ENCODE measurements at regions not wholly inside any gene's neighbourhood (a gene's known extent, or its start where the extent isn't known, plus 50 kb on each side); places are given as distances from the start of the nearest gene placed in this dataset.
"Not testable (repeated sequence)": the region's sequence is repeated elsewhere in the genome, so short reads cannot be mapped to it uniquely, and the experiment has no call there.

DNA sequence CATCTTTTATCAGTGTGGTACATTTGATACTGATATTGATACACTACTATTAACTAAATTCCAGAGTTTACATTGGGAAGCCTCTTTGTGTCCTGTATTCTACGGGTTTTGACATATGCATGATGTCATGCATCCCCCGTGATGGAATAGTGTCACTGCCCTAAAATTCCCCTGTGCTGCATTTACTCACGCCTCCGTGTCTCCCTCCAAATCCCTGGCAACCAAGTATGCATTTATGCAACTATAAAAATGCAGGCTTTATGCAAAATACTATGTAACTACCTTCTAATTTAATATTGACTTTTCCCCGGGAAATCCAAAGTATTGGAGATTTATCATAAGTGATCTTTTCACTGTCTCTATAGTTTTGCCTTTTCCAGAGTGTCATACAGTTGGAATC lies 453.7 kb upstream of the RUNX1 start (continued):
- no peak for TF ChIP-seq NRF1 (IDR thresholded peaks at IDR 0.05; ENCODE audit: low read depth, low read length)
- no peak for TF ChIP-seq RXRA (IDR thresholded peaks at IDR 0.05; ENCODE audit: borderline replicate concordance, low read depth)
- no peak for TF ChIP-seq ZBTB33 (IDR thresholded peaks at IDR 0.05; ENCODE audit: borderline replicate concordance, low read depth)
- no peak for TF ChIP-seq MXI1 (IDR thresholded peaks at IDR 0.05; ENCODE audit: low read depth, low read length)
- no peak for TF ChIP-seq MEF2A (IDR thresholded peaks at IDR 0.05; ENCODE audit: borderline replicate concordance, low read depth)
- TF ChIP-seq, protein P1, sequence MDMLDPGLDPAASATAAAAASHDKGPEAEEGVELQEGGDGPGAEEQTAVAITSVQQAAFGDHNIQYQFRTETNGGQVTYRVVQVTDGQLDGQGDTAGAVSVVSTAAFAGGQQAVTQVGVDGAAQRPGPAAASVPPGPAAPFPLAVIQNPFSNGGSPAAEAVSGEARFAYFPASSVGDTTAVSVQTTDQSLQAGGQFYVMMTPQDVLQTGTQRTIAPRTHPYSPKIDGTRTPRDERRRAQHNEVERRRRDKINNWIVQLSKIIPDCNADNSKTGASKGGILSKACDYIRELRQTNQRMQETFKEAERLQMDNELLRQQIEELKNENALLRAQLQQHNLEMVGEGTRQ (IDR thresholded peaks at IDR 0.05; ENCODE audit: borderline replicate concordance, low read depth, low read length) = no peak

- H3K4me3 ChIP-seq (ENCODE audit: low read depth in 2 of 2, low read length in 1 of 2); H3K27me3 ChIP-seq (ENCODE audit: insufficient read depth); H3K36me3 ChIP-seq (replicated peaks in 1 of 2; ENCODE audit: control insufficient read depth in 1 of 2, insufficient read depth in 2 of 2, low read length in 1 of 2); H4K20me1 ChIP-seq (ENCODE audit: insufficient read depth); H3K4me2 ChIP-seq; DNase-seq; H3K9me3 ChIP-seq; H2AFZ ChIP-seq (ENCODE audit: low read depth); H3K27ac ChIP-seq (ENCODE audit: low read depth in 2 of 2, low read length in 1 of 2); H3K79me2 ChIP-seq (ENCODE audit: insufficient read depth); H3K9ac ChIP-seq; POLR2A ChIA-PET; H3F3A ChIP-seq (replicated peaks; ENCODE audit: insufficient read depth); CTCF ChIA-PET; H3K9me2 ChIP-seq; H3K4me1 ChIP-seq (ENCODE audit: control insufficient read depth in 1 of 2, insufficient read depth in 2 of 2, low read depth in 1 of 2, low read length in 1 of 2): not testable (repeated sequence)
- 25% methylated on average over 3 of the region's 7 CpGs for WGBS (ENCODE audit: low lambda C conversion rate)
These were observed 448.4 kb upstream of the RUNX1 start for GRCh38 chr21:35497522-35497921.

DNA sequence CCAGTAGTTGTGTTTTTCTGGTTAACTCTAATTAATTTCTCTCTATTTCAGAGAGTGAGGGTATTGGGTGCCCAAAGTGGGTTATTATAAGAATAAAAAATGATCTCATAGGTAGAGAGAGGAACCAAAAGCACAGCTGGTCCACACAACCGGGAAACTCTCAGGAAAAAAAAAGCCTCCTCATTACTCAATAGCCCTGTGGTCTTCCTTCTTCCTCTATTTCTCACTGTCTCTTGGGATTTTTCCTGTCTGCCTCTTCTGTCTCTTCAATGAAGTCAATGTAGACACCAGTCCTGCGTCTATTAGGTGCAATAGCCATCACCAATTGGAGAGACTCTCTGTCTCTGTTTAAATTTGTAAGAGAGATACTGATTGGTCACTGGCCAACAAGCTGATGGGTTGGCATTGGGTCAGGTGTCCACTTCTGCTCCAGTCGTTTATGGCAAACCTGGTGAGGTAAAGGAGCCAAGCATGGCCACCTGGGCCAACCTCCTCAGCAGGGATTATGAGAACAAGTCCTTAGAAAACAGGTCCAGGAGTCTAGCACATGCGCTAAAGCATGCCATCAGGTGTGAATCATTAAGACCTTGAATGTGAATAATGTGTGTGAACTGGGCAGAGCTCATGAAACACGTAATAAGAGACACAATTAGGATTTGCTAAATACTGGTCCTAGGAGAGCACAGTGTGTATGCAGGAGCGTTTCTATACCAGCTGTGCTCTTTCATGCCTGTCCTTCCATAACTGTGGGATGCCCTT lies 443.0 kb upstream of the RUNX1 start:
- no peaks in the 10 kb centered on the region for H3K4me1 ChIP-seq (ENCODE audit: control insufficient read depth in 1 of 2, insufficient read depth in 2 of 2, low read depth in 1 of 2, low read length in 1 of 2)
- no peaks in the 10 kb centered on the region for H3K79me2 ChIP-seq (ENCODE audit: insufficient read depth)
- no peaks in the 10 kb centered on the region for H3K36me3 ChIP-seq (replicated peaks in 1 of 2; ENCODE audit: control insufficient read depth in 1 of 2, insufficient read depth in 2 of 2, low read length in 1 of 2)
- no peak for DNase-seq
- 9% methylated on average over 6 of the region's 6 CpGs for WGBS (ENCODE audit: low lambda C conversion rate)
- POLR2A ChIA-PET = no interaction called here
- no peaks in the 10 kb centered on the region for H3K9me3 ChIP-seq
- H3K9ac ChIP-seq = no peak overlapping the region
- no peak for TF ChIP-seq REST (IDR thresholded peaks at IDR 0.05; ENCODE audit: low read depth, low read length)
- TF ChIP-seq POLR2AphosphoS5 (IDR thresholded peaks at IDR 0.05; ENCODE audit: low read depth, low read length) = no peak
- no peaks in the 10 kb centered on the region for H4K20me1 ChIP-seq (ENCODE audit: insufficient read depth)
- H3K4me3 ChIP-seq (ENCODE audit: low read depth in 2 of 2, low read length in 1 of 2) = no peak overlapping the region
- H3K27me3 ChIP-seq (ENCODE audit: insufficient read depth) = no peaks in the 10 kb centered on the region
- H3K4me2 ChIP-seq = no peak overlapping the region
- H3F3A ChIP-seq (replicated peaks; ENCODE audit: insufficient read depth) = no peaks in the 10 kb centered on the region
- CTCF ChIA-PET = no interaction called here
- H3K9me2 ChIP-seq = no peaks in the 10 kb centered on the region
- no peak overlapping the region for H2AFZ ChIP-seq (ENCODE audit: low read depth)
- no peak overlapping the region for H3K27ac ChIP-seq (ENCODE audit: low read depth in 2 of 2, low read length in 1 of 2)

Measured in SK-N-SH (cell line).